HG03575 (cell line): ENCODE measurements at regions not wholly inside any gene's neighbourhood (a gene's known extent, or its start where the extent isn't known, plus 50 kb on each side); places are given as distances from the start of the nearest gene placed in this dataset.
"Not testable (repeated sequence)": the region's sequence is repeated elsewhere in the genome, so short reads cannot be mapped to it uniquely, and the experiment has no call there.

ENCODE experiments used
- ATAC-seq: cut with Tn5 transposase; IDR thresholded peaks from one replicate; pipeline ENCODE4 v1.9.1; 2021; ENCODE audit not compliant: unreplicated experiment, insufficient number of reproducible peaks, low FRiP score; ENCODE audit errors: extremely low read depth

DNA sequence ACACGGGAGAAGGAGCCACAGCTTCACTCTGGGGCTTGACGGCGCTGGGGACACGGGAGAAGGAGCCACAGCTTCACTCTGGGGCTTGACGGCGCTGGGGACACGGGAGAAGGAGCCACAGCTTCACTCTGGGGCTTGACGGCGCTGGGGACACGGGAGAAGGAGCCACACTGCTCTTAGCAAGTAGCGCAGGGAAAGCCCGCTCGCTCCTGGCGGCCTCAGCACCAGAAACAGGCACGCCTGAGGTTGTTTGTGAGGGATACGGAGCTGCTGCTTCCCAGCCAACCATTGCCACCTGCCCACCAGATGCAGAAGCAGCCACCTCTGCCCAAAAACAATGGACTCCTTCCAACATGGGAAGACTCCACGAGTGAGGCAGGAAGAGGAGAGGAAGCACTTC is 244.0 kb upstream of the MGAT5 start:
- ATAC-seq, result not testable (repeated sequence)

DNA sequence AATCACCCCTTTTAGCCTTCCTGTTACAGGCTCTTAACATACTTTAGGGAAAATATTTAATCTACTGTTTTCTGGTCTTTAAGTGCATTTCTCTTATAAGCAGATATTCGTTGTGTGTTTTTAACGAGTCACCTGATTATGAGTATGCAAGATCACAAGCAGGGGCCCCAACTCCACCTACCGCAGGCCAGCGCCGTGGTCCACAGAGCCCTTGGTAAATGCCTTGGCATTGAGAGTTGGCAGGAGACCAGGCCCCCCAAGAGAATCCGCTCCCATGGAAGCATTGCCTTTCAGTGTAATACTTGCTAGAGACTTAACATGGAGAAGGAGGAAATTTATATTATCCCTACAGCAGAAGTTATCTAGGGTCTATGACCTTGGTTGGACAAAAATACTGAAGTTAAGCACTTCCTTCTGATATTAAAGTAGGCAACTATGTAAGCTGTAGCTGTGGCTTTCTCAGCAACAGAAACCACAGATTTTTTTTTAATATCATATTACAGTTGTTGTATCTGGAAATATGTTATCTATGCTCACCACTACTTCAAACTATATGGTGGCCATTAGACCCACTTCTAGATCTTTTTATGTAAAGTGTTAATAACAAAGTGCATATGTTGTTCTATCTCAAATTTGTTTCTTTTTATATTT is 241.8 kb upstream of the MGAT5 start:
- no peak for ATAC-seq

DNA sequence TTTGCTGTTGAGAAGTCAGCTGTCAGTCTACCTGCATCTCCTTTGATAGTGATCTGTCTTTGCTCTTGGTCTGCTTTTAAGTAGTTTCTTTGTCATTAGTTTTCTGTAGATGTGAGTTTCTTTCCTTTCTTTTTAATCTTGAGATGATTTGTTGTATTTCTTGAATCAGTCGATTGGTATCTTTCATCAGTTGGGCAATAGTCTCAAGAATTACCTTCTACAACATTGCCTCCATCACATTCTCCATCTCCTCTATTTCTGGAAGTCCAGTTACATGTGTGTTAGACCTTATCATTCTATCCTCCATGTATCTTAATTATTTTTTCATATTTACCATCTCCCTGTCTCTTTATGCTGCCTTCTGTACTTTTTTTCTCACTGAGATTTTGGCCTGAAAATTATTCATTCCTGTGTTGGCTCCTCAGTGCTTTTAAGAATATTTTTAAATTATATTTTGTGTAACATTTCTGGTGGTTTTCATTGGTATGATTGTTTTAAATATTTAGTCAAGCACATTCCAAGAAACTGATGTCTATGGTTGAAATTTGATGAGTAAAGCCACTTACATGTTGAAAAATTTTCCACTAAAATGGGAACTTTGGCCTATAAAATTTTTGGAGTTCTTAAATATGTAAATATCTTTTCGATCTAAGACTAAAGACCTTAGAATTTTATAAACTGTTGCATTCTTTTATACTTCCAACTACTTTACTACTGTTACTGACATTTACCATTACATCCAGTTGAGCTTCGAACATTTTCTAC is 239.5 kb upstream of the MGAT5 start:
- no peak for ATAC-seq

DNA sequence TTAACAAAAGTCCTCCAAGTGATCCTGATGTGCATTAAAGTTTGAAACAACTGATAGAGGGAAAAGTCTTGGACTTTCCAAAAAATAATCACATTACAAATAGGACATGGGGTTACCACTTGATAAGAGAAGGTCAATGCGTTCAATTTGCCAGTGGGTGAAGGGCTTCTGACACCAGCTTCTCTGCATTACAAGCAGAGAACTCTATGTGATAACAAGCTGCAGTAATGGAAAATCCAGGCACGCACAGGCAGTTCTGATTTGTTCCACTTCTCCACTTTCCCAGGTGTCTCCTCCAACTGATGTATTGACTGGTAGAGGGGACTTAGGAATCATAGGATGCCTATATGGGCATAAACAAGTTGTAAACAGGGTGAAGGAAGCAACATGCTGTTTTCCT is 234.0 kb upstream of the MGAT5 start:
- no peak for ATAC-seq

DNA sequence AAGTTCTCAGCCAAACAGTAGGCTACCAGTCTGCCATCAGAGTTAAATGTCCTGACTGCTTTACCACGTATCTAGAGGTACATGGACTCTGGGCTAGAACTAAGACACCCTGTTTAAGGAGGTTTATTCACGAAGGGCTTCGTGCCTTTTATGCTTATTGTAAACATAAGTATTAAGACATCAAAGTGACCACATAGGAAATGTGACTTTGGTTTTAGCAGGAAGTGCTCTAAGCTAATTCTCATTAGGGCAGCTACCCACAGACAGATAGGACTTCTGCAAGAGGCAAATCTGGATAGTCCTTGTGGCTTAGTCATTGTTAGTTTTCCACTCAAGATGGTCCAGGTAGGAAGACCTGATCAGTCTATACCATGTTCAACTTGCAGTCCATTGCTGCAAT is 233.3 kb upstream of the MGAT5 start:
- ATAC-seq, result no peak

DNA sequence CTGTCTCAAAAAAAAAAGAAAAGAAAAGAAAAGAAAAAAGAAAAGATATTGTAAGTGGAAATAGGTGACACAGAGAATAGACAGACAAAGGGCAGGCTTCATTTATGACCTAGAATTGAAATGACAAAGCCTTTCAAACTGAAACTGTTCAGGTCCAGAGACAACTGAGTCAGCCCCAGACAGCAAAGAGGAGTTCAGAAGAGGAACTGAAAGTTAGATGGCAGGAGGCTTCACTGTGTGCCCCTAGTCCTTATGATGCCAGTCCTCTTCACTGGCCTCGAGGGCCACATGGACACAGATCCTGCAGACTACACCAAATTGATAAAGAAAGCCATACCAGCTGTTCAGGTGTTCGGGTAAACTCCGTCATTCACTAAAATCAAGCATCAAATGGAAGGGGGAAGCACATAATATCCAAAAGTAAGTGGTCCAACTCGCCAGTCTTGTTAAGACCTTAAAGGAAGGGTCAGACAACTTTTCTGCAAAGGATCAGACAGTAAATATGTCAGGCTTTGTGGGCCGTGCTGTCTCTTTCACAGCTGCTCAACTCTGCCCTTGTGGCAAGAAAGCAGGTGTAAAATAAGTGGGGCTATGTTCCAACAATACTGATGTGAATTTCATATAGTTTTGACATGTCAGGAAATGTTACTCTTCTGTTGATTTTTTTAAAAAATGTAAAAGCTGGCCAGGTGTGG is 231.9 kb upstream of the MGAT5 start:
- peak; percentile 95 for ATAC-seq

DNA sequence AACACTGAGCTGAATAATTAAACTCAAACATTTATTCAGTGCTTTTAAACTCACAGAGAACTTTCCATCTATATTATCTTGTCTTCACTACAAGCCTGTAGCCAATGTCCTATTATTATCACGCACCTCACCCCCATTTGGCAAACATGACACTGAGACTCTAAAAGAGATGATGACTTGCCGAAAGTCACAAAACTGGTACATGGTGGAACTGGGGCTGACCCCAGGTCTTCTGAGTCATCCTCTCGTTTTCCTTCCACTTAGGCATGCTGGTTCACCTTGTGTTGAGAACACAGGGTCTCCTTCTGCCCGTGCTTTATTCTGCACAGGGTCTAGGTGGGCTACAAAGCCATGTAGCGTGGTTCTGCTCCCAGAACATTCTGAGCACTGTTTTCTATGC is 230.0 kb upstream of the MGAT5 start:
- ATAC-seq, result no peak

DNA sequence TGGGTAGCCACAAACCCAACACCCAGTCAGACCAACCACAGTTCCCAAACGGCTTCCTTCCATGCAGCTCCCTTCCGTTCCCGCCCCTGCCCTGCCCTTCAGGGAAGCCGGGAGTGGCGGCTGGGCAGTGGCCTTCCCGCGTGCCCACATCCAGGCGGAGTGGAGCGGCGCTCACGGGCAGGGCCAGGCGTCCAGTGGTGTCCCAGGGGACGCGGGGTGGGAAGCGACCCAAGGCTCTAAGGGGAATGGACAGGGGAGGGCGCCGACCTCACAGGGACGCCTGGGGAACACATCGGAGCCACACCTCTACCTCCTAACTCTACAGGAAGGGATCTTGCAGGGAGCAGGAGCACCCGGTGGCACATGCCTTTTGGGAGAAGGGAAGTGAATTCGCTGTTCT is 225.9 kb upstream of the MGAT5 start:
- no peak for ATAC-seq

DNA sequence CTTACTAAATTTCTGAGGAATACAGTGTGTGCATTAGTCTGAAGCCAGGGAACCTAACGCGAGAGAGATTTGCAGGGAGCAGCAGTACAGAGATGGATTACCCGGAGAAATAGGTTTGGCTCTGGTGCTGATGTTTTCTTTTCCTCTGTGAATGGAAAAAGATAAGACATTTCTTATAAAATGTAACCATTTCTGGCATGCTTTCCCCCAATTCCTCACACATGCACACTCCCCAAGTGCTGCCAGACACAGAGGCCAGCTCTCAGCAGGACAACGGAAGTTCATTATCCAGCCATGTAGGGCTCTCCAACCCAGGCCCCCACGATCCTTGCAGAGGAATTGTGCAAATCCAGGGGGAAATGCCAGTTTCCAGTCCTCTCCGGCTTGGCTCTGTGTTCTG is 224.5 kb upstream of the MGAT5 start:
- ATAC-seq, result no peak

DNA sequence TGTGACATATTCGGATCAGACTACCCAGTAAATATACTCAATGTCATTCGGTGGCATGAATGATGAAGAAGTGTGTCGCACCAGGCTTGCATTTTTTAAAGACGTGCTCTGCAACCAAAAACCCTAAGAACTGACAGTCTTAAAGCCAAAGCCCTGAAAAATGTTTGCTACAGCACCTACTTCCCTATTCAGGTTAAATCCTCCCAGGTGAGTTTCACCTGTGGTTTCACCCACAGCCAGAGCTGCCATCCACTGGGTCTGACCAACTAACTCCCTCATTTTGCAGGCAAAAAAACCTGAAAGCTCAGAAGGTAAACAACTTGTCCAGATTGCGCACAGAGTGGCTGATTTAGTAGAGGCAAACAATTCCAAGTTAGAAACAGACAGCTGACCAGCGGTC is 222.3 kb upstream of the MGAT5 start:
- no peak for ATAC-seq

DNA sequence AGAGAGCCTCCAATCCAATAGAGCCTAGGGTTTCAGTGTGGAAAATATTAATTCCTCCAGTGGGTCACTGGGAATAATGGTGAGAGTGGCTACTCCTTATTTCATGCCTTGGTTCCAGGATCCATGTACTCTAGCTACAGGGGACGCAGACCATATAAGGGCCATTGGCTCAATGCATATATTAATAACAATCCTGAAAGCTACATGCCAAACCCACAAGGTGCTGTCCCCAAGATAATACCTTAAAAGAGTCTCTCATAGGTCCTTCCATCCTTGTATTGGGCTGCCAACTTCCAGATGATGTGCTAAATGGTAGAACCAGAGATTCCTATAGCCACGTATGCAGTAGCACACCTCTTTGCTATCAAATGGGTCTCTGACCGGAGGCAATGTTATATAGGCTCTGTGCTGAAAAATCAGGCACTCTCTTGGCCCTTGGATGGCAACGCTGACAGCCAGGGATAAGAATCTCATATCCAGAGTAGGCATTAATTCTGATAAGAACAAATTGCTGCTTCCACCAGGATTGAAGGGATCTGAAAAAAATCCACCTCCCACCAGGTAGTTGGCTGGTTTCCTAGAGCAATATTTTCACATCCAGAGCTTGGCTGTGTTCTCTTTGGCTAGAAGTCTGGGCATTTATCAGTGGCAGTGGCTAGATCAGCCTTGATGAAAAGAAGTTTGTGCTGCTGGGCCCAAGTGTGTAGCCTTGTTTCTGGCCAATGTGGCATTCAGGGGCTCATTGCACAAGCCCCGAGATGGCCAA is 218.1 kb upstream of the MGAT5 start:
- no peak for ATAC-seq

DNA sequence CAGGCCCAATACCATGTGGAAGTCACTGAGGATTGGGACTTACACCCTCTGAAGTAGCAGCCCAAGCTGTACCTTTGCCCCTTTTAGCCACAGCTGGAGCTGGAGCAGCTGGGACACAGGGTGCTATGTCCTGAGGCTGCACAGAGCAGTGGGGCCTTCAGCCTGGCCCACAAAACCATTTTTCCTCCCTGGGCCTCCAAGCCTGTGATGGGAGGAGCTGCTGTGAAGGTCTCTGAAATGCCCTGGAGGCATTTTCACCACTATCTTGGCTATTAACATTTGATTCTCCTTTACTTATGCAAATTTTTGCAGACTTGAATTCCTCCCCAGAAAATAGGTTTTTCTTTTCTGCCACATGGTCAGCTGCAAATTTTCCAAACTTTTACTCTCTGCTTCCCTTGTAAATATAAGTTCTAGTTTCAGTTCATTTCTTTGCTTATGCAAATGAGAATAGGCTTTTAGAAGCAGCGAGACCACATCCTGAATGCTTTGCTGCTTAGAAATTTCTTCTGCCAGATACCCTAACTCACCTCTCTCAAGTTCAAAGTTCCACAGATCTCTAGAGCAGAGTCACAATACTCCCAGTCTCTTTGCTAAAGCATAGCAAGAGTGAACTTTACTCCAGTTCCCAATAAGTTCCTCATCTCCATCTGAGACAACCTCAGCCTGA is 213.8 kb upstream of the MGAT5 start:
- peak; percentile 46 for ATAC-seq

DNA sequence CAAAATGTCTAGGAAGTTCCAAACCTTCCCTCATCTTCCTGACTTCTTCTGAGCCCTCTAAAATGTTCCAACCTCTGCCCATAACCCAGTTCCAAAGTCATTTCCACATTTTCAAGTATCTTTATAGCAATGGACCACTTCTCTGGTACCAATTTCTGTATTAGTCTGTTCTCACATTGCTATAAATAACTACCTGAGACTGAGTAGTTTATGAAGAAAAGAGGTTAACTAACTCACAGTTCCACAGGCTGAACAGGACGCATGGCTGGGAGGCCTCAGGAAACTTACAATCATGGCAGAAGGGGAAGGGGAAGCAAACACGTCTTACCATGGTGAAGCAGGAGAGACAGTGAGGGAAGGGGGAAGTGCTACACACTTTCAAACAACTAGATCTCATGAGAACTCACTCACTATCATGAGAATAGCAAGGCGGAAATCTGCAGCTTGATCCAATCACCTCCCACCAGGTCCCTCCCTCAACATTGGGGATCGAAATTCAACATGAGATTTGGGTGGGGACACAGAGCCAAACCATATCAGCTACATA is 213.2 kb upstream of the MGAT5 start:
- not testable (repeated sequence) for ATAC-seq

DNA sequence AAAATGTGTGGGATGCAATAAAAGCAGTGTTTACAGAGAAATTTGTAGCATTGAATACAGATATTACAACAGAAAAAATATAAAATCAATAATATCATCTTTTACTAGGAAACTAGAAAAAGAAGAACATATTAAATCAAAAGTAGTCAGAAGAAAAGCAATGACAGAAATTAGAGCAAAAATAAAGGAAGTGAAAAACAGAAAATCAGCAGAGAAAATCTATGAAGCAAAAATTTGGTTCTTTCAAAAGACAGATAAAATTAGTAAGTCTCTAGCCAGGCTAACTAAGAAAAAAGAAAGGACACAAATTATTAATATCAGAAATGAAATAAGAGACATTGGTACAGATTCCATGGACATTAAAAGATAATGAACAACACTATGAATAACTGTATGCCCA is 212.0 kb upstream of the MGAT5 start:
- ATAC-seq, result no peak

DNA sequence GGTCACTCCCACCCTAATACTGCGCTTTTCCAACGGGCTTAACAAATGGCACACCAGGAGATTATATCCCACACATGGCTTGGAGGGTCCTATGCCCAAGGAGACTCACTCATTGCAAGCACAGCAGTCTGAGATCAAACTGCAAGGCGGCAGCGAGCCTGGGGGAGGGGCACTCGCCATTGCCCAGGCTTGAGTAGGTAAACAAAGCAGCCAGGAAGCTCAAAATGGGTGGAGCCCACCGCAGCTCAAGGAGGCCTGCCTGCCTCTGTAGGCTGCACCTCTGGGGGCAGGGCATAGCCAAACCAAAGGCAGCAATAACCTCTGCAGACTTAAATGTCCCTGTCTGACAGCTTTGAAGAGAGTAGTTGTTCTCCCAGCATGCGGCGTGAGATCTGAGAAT is 210.8 kb upstream of the MGAT5 start:
- ATAC-seq, result not testable (repeated sequence)

DNA sequence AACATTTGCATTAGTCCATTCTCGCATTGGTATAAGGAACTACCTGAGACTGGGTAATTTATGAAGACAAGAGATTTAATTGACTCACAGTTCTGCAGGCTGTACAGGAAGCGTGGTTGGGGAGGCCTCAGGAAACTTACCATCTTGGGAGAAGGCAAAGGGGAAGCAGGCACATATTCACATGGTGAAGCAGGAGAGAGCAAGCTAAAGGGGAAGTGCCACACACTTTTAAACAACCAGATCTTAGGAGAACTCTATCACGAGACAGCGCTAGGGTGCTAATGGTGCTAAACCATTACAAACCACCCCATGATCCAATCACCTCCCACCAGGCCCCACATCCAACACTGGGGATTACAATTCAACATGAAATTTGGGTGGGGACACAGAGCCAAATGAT is 201.7 kb upstream of the MGAT5 start:
- ATAC-seq, result no peak

DNA sequence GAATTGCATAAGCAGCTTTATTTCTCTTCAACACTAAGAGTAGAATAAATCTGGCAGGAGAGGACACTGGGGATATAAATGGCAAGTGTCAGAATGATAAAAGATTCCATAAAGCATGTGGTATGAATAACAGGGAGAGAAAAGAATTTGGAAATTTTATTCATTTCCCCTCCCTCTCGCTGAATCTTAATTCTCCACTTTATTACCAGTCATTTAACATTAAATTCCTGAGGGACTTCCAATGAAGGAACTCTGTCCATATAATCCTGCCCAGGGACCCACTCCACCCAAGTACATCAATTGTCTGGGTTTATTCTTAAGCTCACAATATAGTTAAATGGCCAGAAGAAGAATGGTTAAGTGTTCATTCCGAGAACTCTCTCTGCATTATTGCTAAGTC is 197.7 kb upstream of the MGAT5 start:
- no peak for ATAC-seq

DNA sequence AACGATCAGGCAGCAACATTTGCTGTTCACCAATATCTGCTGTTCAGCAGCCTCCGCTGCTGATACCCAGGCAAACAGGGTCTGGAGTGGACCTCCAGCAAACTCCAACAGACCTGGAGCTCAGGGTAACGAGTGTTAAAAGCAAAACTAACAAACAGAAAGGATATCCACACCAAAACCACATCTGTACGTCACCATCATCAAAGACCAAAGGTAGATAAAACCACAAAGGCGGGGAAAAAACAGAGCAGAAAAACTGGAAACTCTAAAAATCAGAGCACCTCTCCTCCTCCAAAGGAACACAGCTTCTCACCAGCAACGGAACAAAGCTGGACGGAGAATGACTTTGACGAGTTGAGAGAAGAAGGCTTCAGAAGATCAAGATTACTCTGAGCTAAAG is 192.8 kb upstream of the MGAT5 start:
- not testable (repeated sequence) for ATAC-seq

DNA sequence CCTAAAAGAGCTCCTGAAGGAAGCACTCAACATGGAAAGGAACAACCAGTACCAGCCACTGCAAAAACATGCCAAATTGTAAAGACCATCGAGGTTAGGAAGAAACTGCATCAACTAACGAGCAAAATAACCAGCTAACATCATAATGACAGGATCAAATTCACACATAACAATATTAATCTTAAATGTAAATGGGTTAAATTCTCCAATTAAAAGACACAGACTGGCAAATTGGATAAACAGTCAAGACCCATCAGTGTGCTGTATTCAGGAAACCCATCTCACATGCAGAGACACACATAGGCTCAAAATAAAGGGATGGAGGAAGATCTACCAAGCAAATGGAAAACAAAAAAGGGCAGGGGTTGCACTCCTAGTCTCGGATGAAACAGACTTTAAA is 191.6 kb upstream of the MGAT5 start:
- ATAC-seq, result not testable (repeated sequence)
